OCI-LY1 (cell line): ENCODE measurements at regions not wholly inside any gene's neighbourhood (a gene's known extent, or its start where the extent isn't known, plus 50 kb on each side); places are given as distances from the start of the nearest gene placed in this dataset.

Experiments used
- H2AFZ ChIP-seq: fragments of 200-600 bp; sonication (generic), shearing (Covaris generic); 2 replicates; pipeline ENCODE4 v1.6.0; 2014; ENCODE audit warnings: antibody characterized with exemption, mild to moderate bottlenecking, low read length
- H3F3A ChIP-seq: fragments of 200-600 bp; sonication (generic), shearing (Covaris generic); 2 replicates; pipeline ENCODE4 v1.6.0; 2014; ENCODE audit warnings: mild to moderate bottlenecking, antibody characterized with exemption, low read length, moderate library complexity; ENCODE audit not compliant: insufficient read depth
- H3K27ac ChIP-seq: fragments of 200-600 bp; sonication (generic); 2 replicates; pipeline ENCODE4 v1.5.1; 2014; ENCODE audit warnings: low read length, mixed run types, mild to moderate bottlenecking, low read depth; ENCODE audit not compliant: poor library complexity, severe bottlenecking
- H3K27me3 ChIP-seq: fragments of 200-600 bp; sonication (generic); 2 replicates; pipeline ENCODE4 v1.6.0; 2014; ENCODE audit warnings: antibody characterized with exemption, mild to moderate bottlenecking, low read length, moderate library complexity; ENCODE audit not compliant: insufficient read depth
- H3K36me3 ChIP-seq: fragments of 200-600 bp; sonication (generic); 2 replicates; pipeline ENCODE4 v1.6.1; 2014; ENCODE audit warnings: mild to moderate bottlenecking, antibody characterized with exemption, low read length, moderate library complexity, mixed read lengths; ENCODE audit not compliant: insufficient read depth
- H3K4me1 ChIP-seq: fragments of 200-600 bp; sonication (generic); 2 replicates; pipeline ENCODE4 v1.5.1; 2014; ENCODE audit warnings: mild to moderate bottlenecking, low read length, moderate library complexity; ENCODE audit not compliant: insufficient read depth, severe bottlenecking
- H3K4me2 ChIP-seq: fragments of 200-600 bp; sonication (generic), shearing (Covaris generic); 2 replicates; pipeline ENCODE4 v1.6.1; 2014; ENCODE audit warnings: low read length
- H3K4me3 ChIP-seq: fragments of 200-600 bp; sonication (generic); 2 replicates; pipeline ENCODE4 v1.5.1; 2014; ENCODE audit warnings: low read length, low read depth, mild to moderate bottlenecking, mixed read lengths; ENCODE audit not compliant: poor library complexity, severe bottlenecking
- H3K79me2 ChIP-seq: fragments of 200-600 bp; shearing (Covaris generic); 2 replicates; pipeline ENCODE4 v1.6.1; 2016; ENCODE audit warnings: mixed run types, low read length, mixed read lengths; ENCODE audit not compliant: insufficient read depth
- H3K9ac ChIP-seq: fragments of 200-600 bp; sonication (generic), shearing (Covaris generic); 2 replicates; pipeline ENCODE4 v1.6.1; 2014; ENCODE audit warnings: mild to moderate bottlenecking, low read length, mixed read lengths
- H3K9me2 ChIP-seq: fragments of 200-600 bp; sonication (generic), shearing (Covaris generic); 2 replicates; pipeline ENCODE4 v1.6.1; 2014; ENCODE audit warnings: low read depth, mild to moderate bottlenecking, low read length, mixed read lengths
- H3K9me3 ChIP-seq: fragments of 200-600 bp; shearing (Covaris generic); 2 replicates; pipeline ENCODE4 v1.6.1; 2014; ENCODE audit warnings: low read length, mixed read lengths
- H4K20me1 ChIP-seq: fragments of 200-600 bp; sonication (generic), shearing (Covaris generic); 2 replicates; pipeline ENCODE4 v1.6.0; 2016; ENCODE audit warnings: mild to moderate bottlenecking, low read length; ENCODE audit not compliant: insufficient read depth
- EZH2 ChIP-seq: fragments of 200-600 bp; sonication (generic), shearing (Covaris generic); IDR thresholded peaks from 2 replicates; pipeline ENCODE4 v1.8.0; 2017; ENCODE audit warnings: borderline replicate concordance, mixed run types, mild to moderate bottlenecking, antibody characterized with exemption, low read length, moderate library complexity, mixed read lengths
- TF ChIP-seq, protein P1 (sequence below): fragments of 200-600 bp; sonication (generic), shearing (Covaris generic); IDR thresholded peaks from 2 replicates; pipeline ENCODE4 v1.5.1; 2017; ENCODE audit warnings: mild to moderate bottlenecking, antibody characterized with exemption, low read length, moderate library complexity, mixed read lengths

GRCh38 chr18:28816155-28816554 lies 639.2 kb upstream of the CDH2 start:
- TF ChIP-seq, protein P1, sequence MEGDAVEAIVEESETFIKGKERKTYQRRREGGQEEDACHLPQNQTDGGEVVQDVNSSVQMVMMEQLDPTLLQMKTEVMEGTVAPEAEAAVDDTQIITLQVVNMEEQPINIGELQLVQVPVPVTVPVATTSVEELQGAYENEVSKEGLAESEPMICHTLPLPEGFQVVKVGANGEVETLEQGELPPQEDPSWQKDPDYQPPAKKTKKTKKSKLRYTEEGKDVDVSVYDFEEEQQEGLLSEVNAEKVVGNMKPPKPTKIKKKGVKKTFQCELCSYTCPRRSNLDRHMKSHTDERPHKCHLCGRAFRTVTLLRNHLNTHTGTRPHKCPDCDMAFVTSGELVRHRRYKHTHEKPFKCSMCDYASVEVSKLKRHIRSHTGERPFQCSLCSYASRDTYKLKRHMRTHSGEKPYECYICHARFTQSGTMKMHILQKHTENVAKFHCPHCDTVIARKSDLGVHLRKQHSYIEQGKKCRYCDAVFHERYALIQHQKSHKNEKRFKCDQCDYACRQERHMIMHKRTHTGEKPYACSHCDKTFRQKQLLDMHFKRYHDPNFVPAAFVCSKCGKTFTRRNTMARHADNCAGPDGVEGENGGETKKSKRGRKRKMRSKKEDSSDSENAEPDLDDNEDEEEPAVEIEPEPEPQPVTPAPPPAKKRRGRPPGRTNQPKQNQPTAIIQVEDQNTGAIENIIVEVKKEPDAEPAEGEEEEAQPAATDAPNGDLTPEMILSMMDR = no peak
- TF ChIP-seq EZH2 = no peak
- no peak overlapping the region for H3K4me3 ChIP-seq
- no peaks in the 10 kb centered on the region for H3K79me2 ChIP-seq
- no peaks in the 10 kb centered on the region for H3K9me2 ChIP-seq
- no peak overlapping the region for H3K27ac ChIP-seq
- no peaks in the 10 kb centered on the region for H3K9me3 ChIP-seq
- no peaks in the 10 kb centered on the region for H4K20me1 ChIP-seq
- H3F3A ChIP-seq = no peaks in the 10 kb centered on the region
- H2AFZ ChIP-seq = no peak overlapping the region
- no peaks in the 10 kb centered on the region for H3K27me3 ChIP-seq
- no peak overlapping the region for H3K9ac ChIP-seq
- H3K4me2 ChIP-seq = no peak overlapping the region
- no peaks in the 10 kb centered on the region for H3K36me3 ChIP-seq
- H3K4me1 ChIP-seq = no peaks in the 10 kb centered on the region

GRCh38 chr18:28814365-28814764 lies 637.4 kb upstream of the CDH2 start:
- no peaks in the 10 kb centered on the region for H3K4me1 ChIP-seq
- no peaks in the 10 kb centered on the region for H3K27me3 ChIP-seq
- no peak overlapping the region for H2AFZ ChIP-seq
- H3K9ac ChIP-seq = no peak overlapping the region
- no peaks in the 10 kb centered on the region for H3K9me3 ChIP-seq
- H3K4me2 ChIP-seq = no peak overlapping the region
- no peak overlapping the region for H3K27ac ChIP-seq
- H3K4me3 ChIP-seq = no peak overlapping the region
- TF ChIP-seq EZH2 = no peak
- TF ChIP-seq, protein P1 = no peak
- no peaks in the 10 kb centered on the region for H3K79me2 ChIP-seq
- H4K20me1 ChIP-seq = no peaks in the 10 kb centered on the region
- H3K9me2 ChIP-seq = no peaks in the 10 kb centered on the region
- H3F3A ChIP-seq = no peaks in the 10 kb centered on the region
- no peaks in the 10 kb centered on the region for H3K36me3 ChIP-seq

DNA sequence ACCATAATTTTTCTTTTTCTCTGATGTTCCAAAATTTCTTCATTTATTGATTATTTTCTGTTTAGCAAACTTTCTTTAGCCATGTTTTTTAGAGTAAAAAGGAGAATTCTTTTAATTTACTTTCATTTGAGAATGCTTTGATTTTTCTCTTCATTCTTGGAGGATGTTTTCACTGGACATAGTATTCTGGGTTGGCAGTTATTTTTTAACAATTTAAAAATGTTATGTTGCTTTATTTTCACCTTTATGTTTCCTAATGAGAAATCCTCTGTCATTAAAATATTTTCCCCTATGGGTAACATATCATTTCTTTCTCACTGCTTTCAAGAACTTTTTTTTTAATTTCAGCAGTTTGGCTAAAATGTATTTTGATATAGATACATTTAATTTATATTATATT lies 631.4 kb upstream of the CDH2 start:
- H4K20me1 ChIP-seq = no peaks in the 10 kb centered on the region
- no peak overlapping the region for H3K9ac ChIP-seq
- H3K4me1 ChIP-seq = no peaks in the 10 kb centered on the region
- TF ChIP-seq, protein P1 = no peak
- no peak for TF ChIP-seq EZH2
- H3K36me3 ChIP-seq = no peaks in the 10 kb centered on the region
- no peaks in the 10 kb centered on the region for H3K9me3 ChIP-seq
- no peaks in the 10 kb centered on the region for H3K9me2 ChIP-seq
- no peak overlapping the region for H2AFZ ChIP-seq
- H3K4me3 ChIP-seq = no peak overlapping the region
- H3K27me3 ChIP-seq = no peaks in the 10 kb centered on the region
- no peak overlapping the region for H3K27ac ChIP-seq
- no peak overlapping the region for H3K4me2 ChIP-seq
- no peaks in the 10 kb centered on the region for H3F3A ChIP-seq
- H3K79me2 ChIP-seq = no peaks in the 10 kb centered on the region
